ENCODE measurements at regions not wholly inside any gene's neighbourhood (a gene's known extent, or its start where the extent isn't known, plus 50 kb on each side); places are given as distances from the start of the nearest gene placed in this dataset.

GRCh38 chr2:238777369-238778067 is 70.4 kb upstream of the TWIST2 start:
- Histone ChIP-seq H3K4me1 (ENCODE audit: insufficient read depth, low read length) (no peaks in the 10 kb centered on the region), H3K36me3 (ENCODE audit: insufficient read depth, low read length) (no peaks in the 10 kb centered on the region), H3K9me3 (ENCODE audit: control insufficient read depth, insufficient read depth, low read length) (no peaks in the 10 kb centered on the region), H3K9ac (ENCODE audit: low read depth, low read length) (no peak overlapping the region)

GRCh38 chr2:238784671-238785527 is 63.0 kb upstream of the TWIST2 start:
- no peak overlapping the region for H3K9ac ChIP-seq (ENCODE audit: low read depth, low read length)
- H3K36me3 ChIP-seq (ENCODE audit: insufficient read depth, low read length): no peaks in the 10 kb centered on the region
- H3K4me1 ChIP-seq (ENCODE audit: insufficient read depth, low read length): peaks cover 4% of the 10 kb centered on the region; the same call in 1 of the 2 replicates
- no peaks in the 10 kb centered on the region for H3K9me3 ChIP-seq (ENCODE audit: control insufficient read depth, insufficient read depth, low read length)

- no peaks in the 10 kb centered on the region for H3K36me3 ChIP-seq (ENCODE audit: insufficient read depth, low read length)
- no peak overlapping the region for H3K9ac ChIP-seq (ENCODE audit: low read depth, low read length)
- no peaks in the 10 kb centered on the region for H3K9me3 ChIP-seq (ENCODE audit: control insufficient read depth, insufficient read depth, low read length)
- H3K4me1 ChIP-seq (ENCODE audit: insufficient read depth, low read length): peaks cover 4% of the 10 kb centered on the region; the same call in 1 of the 2 replicates
Measured at GRCh38 chr2:238785528-238785860, 62.4 kb upstream of the TWIST2 start.

- no peaks in the 10 kb centered on the region for H3K36me3 ChIP-seq (ENCODE audit: insufficient read depth, low read length)
- no peaks in the 10 kb centered on the region for H3K9me3 ChIP-seq (ENCODE audit: control insufficient read depth, insufficient read depth, low read length)
- peaks cover 4% of the 10 kb centered on the region; the same call in 1 of the 2 replicates for H3K4me1 ChIP-seq (ENCODE audit: insufficient read depth, low read length)
- H3K9ac ChIP-seq (ENCODE audit: low read depth, low read length): no peak overlapping the region
Measured at GRCh38 chr2:238786379-238786778, 61.5 kb upstream of the TWIST2 start.

- Histone ChIP-seq H3K4me1 (ENCODE audit: insufficient read depth, low read length) (peaks cover 4% of the 10 kb centered on the region; the same call in 1 of the 2 replicates), H3K36me3 (ENCODE audit: insufficient read depth, low read length) (no peaks in the 10 kb centered on the region), H3K9me3 (ENCODE audit: control insufficient read depth, insufficient read depth, low read length) (no peaks in the 10 kb centered on the region), H3K9ac (ENCODE audit: low read depth, low read length) (no peak overlapping the region)
Measured at GRCh38 chr2:238786792-238787490, 60.9 kb upstream of the TWIST2 start.

- Histone ChIP-seq H3K4me1 (ENCODE audit: insufficient read depth, low read length) (peaks cover 4% of the 10 kb centered on the region; the same call in 1 of the 2 replicates), H3K36me3 (ENCODE audit: insufficient read depth, low read length) (no peaks in the 10 kb centered on the region), H3K9ac (ENCODE audit: low read depth, low read length) (no peak overlapping the region), H3K9me3 (ENCODE audit: control insufficient read depth, insufficient read depth, low read length) (no peaks in the 10 kb centered on the region)
Measured at GRCh38 chr2:238787501-238787900, 60.4 kb upstream of the TWIST2 start.

GRCh38 chr2:238789317-238789806 is 58.5 kb upstream of the TWIST2 start:
- Histone ChIP-seq H3K36me3 (ENCODE audit: insufficient read depth, low read length) (no peaks in the 10 kb centered on the region), H3K4me1 (ENCODE audit: insufficient read depth, low read length) (peaks cover 3% of the 10 kb centered on the region; the same call in 1 of the 2 replicates), H3K9me3 (ENCODE audit: control insufficient read depth, insufficient read depth, low read length) (no peaks in the 10 kb centered on the region), H3K9ac (ENCODE audit: low read depth, low read length) (no peak overlapping the region)

- H3K36me3 ChIP-seq (ENCODE audit: insufficient read depth, low read length): no peaks in the 10 kb centered on the region
- no peaks in the 10 kb centered on the region for H3K9me3 ChIP-seq (ENCODE audit: control insufficient read depth, insufficient read depth, low read length)
- H3K9ac ChIP-seq (ENCODE audit: low read depth, low read length): no peak overlapping the region
- no peaks in the 10 kb centered on the region for H3K4me1 ChIP-seq (ENCODE audit: insufficient read depth, low read length)
Measured at GRCh38 chr2:238790126-238790832, 57.6 kb upstream of the TWIST2 start.

GRCh38 chr2:238790833-238791230 is 57.1 kb upstream of the TWIST2 start:
- no peaks in the 10 kb centered on the region for H3K36me3 ChIP-seq (ENCODE audit: insufficient read depth, low read length)
- H3K4me1 ChIP-seq (ENCODE audit: insufficient read depth, low read length): no peaks in the 10 kb centered on the region
- no peaks in the 10 kb centered on the region for H3K9me3 ChIP-seq (ENCODE audit: control insufficient read depth, insufficient read depth, low read length)
- no peak overlapping the region for H3K9ac ChIP-seq (ENCODE audit: low read depth, low read length)

GRCh38 chr2:238791354-238791753 is 56.5 kb upstream of the TWIST2 start:
- Histone ChIP-seq H3K9me3 (ENCODE audit: control insufficient read depth, insufficient read depth, low read length) (no peaks in the 10 kb centered on the region), H3K4me1 (ENCODE audit: insufficient read depth, low read length) (no peaks in the 10 kb centered on the region), H3K36me3 (ENCODE audit: insufficient read depth, low read length) (no peaks in the 10 kb centered on the region), H3K9ac (ENCODE audit: low read depth, low read length) (no peak overlapping the region)

GRCh38 chr2:238793306-238793705 is 54.6 kb upstream of the TWIST2 start:
- Histone ChIP-seq H3K36me3 (ENCODE audit: insufficient read depth, low read length) (no peaks in the 10 kb centered on the region), H3K9ac (ENCODE audit: low read depth, low read length) (no peak overlapping the region), H3K9me3 (ENCODE audit: control insufficient read depth, insufficient read depth, low read length) (no peaks in the 10 kb centered on the region), H3K4me1 (ENCODE audit: insufficient read depth, low read length) (no peaks in the 10 kb centered on the region)

- no peaks in the 10 kb centered on the region for H3K9me3 ChIP-seq (ENCODE audit: control insufficient read depth, insufficient read depth, low read length)
- no peaks in the 10 kb centered on the region for H3K4me1 ChIP-seq (ENCODE audit: insufficient read depth, low read length)
- H3K36me3 ChIP-seq (ENCODE audit: insufficient read depth, low read length): no peaks in the 10 kb centered on the region
- no peak overlapping the region for H3K9ac ChIP-seq (ENCODE audit: low read depth, low read length)
Measured at GRCh38 chr2:238793801-238794449, 54.0 kb upstream of the TWIST2 start.

- Histone ChIP-seq H3K4me1 (ENCODE audit: insufficient read depth, low read length) (no peaks in the 10 kb centered on the region), H3K9me3 (ENCODE audit: control insufficient read depth, insufficient read depth, low read length) (no peaks in the 10 kb centered on the region), H3K36me3 (ENCODE audit: insufficient read depth, low read length) (no peaks in the 10 kb centered on the region), H3K9ac (ENCODE audit: low read depth, low read length) (no peak overlapping the region)
Measured at GRCh38 chr2:238796223-238796885, 51.5 kb upstream of the TWIST2 start.
